ENCODE measurements at regions not wholly inside any gene's neighbourhood (a gene's known extent, or its start where the extent isn't known, plus 50 kb on each side); places are given as distances from the start of the nearest gene placed in this dataset.
"Not testable (repeated sequence)": the region's sequence is repeated elsewhere in the genome, so short reads cannot be mapped to it uniquely, and the experiment has no call there.

DNA sequence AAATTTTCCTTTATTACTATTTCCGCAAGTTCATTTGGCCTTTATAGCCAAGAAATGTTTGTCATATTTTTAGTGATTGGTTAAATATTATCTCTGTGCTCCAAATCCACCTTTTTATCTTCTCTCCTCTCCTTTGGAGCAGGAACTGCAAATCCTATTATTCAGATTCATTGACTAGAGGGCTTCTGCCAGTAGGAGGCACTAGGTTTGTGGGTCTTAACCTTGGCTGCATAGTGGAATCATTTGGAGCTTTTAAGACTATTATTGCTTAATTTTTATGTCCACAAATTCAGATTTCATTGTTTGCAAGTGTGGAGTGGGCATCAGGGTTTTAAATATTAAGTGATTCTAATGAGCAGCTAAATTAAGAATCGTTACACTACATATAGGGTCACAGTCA, 75.3 kb upstream of the SYT10 start:
- H3K4me3 ChIP-seq (ENCODE audit: low read depth, low read length), result no peak overlapping the region
- TF ChIP-seq, protein P1, sequence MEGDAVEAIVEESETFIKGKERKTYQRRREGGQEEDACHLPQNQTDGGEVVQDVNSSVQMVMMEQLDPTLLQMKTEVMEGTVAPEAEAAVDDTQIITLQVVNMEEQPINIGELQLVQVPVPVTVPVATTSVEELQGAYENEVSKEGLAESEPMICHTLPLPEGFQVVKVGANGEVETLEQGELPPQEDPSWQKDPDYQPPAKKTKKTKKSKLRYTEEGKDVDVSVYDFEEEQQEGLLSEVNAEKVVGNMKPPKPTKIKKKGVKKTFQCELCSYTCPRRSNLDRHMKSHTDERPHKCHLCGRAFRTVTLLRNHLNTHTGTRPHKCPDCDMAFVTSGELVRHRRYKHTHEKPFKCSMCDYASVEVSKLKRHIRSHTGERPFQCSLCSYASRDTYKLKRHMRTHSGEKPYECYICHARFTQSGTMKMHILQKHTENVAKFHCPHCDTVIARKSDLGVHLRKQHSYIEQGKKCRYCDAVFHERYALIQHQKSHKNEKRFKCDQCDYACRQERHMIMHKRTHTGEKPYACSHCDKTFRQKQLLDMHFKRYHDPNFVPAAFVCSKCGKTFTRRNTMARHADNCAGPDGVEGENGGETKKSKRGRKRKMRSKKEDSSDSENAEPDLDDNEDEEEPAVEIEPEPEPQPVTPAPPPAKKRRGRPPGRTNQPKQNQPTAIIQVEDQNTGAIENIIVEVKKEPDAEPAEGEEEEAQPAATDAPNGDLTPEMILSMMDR (IDR thresholded peaks at IDR 0.05; ENCODE audit: borderline replicate concordance, insufficient read depth, low read depth, low read length), result no peak

DNA sequence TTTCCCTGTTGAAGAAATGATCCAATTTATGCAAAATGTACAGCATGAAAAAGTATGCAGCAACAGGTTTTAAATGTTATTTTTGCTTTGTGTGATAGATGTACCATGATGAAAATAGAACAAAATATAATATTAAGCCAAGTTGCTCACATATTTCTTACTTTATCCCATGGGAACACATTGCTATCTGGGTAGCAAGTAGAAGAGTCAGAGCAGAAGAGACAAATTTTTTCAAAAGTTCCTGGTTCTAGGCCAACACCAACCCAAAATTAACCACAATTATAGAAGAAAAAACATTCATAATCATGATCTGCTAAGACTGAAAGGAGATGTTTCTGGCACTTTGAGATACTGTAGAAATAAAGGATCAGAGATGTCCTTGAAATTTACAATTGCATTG, 79.9 kb upstream of the SYT10 start:
- TF ChIP-seq, protein P1 (IDR thresholded peaks at IDR 0.05; ENCODE audit: borderline replicate concordance, insufficient read depth, low read depth, low read length), result no peak
- no peak overlapping the region for H3K4me3 ChIP-seq (ENCODE audit: low read depth, low read length)

DNA sequence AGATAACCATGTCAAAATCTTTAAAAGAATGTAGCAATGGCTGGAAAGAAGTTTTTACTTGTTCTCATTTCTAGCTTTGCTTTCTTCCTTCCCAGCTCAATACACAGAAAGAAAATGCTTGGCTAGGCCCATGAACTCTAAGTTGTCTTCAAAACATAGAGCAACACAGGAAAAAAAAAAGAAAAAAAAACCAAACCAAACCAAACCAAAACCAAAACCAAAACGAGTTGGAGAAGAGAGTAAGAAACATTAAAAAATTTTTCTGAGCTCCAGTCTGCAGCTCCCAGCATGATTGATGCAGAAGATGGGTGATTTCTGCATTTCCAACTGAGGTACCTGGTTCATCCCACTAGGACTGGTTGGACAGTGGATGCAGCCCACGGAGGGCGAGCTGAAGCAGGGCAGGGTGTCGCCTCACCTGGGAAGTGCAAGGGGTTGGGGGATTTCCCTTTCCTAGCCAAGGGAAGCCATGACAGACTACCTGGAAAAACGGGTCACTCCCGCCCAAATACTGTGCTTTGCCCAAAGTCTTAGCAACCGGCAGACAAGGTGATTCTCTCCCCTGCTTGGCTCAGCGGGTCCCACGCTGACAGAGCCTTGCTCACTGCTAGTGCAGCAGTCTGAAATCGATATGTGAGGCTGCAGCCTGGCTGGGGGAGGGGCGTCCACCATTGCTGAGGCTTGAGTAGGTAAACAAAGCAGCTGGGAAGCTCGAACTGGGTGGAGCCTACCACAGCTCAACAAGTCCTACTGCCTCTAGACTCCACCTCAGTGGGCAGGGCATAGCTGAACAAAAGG, 81.1 kb upstream of the SYT10 start:
- H3K4me3 ChIP-seq (ENCODE audit: low read depth, low read length), result not testable (repeated sequence)

DNA sequence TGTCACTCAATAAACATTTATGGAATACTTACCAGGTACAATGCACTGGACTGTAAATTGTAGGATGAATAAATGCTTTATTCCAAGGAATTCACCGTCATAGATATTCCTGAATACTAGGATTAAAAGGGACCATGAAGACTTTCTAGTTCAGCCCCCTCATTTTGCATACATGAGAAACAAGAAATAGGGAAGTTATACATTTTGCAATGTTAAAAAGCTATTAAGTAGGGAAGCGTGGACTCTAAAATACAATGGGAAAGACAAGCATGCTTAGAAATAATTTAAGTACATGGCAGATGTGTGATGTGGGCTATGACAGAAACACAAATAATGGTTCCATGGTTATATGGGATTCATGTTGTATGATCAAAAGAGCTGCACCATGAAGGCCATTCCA, 89.4 kb upstream of the SYT10 start:
- no peak overlapping the region for H3K4me3 ChIP-seq (ENCODE audit: low read depth, low read length)
- TF ChIP-seq, protein P1 (IDR thresholded peaks at IDR 0.05; ENCODE audit: borderline replicate concordance, insufficient read depth, low read depth, low read length), result no peak

DNA sequence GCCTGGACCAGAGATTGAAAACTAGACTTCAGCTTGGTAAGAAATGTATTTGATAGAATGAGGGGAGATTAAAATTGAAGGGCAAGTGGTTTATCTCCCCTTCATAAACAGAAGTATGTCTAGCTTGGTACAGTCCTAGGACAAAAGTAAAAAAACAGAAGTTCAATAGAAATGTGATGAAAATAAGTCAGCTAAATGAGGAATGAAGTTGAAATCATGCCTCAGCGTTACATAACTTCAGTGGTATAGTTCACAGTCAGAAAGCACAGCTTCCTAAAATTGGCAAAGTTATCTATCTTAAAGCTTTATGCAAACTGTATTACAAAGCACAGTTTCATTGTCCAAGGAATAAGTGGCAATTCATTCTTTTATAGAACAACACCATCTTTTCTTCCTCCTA, 90.2 kb upstream of the SYT10 start:
- TF ChIP-seq, protein P1 (IDR thresholded peaks at IDR 0.05; ENCODE audit: borderline replicate concordance, insufficient read depth, low read depth, low read length), result no peak
- H3K4me3 ChIP-seq (ENCODE audit: low read depth, low read length), result no peak overlapping the region

DNA sequence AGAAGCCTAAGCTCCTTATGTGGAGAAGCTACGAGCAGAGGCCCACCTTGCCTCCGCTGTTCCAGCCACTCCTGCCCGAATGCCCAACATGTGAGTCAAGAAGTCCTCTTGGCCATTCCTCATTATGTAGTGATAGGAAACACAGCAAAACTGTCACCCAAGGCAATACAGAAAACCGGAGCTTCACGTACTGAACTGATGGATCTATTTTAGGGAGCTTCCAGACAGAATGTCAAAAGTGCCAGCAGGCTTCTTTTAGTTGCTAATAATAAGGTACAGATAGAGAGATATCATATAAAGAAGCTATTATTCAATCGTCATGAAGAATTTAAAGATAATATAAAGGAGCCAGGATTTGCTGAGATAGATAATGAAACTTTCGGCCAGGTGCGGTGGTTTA, 91.6 kb upstream of the SYT10 start:
- H3K4me3 ChIP-seq (ENCODE audit: low read depth, low read length), result no peak overlapping the region
- TF ChIP-seq, protein P1 (IDR thresholded peaks at IDR 0.05; ENCODE audit: borderline replicate concordance, insufficient read depth, low read depth, low read length), result no peak

DNA sequence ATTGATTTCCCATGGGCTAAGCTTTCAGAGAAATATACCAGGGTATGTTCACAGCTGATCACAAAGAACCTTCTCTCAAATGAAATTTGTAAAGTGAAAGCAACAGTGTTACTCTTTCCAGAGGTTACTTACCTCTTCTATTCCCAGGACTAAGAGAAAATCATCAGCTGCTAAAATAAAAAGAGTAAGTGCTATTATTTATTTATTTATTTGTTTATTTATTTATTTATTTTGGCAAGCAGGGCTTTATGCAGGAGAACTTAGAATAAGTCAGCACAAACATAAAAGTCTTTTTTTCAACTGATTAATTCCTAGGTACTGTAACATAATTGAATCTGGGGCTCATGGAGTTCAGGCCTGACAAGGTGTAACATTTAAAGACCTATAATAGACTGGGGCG, 93.9 kb upstream of the SYT10 start:
- H3K4me3 ChIP-seq (ENCODE audit: low read depth, low read length), result no peak overlapping the region
- TF ChIP-seq, protein P1 (IDR thresholded peaks at IDR 0.05; ENCODE audit: borderline replicate concordance, insufficient read depth, low read depth, low read length), result no peak
